Prostate gland (tissue), 2 donors: ENCODE measurements at regions not wholly inside any gene's neighbourhood (a gene's known extent, or its start where the extent isn't known, plus 50 kb on each side); places are given as distances from the start of the nearest gene placed in this dataset.
"Not testable (repeated sequence)": the region's sequence is repeated elsewhere in the genome, so short reads cannot be mapped to it uniquely, and the experiment has no call there.

Experiments used
- DNase-seq: peaks from one replicate; pipeline ENCODE4 v3.0.0-alpha.2; 2019; ENCODE audit warnings: low spot score
- H3K27ac ChIP-seq, 2 donors: fragments of 200-600 bp; sonication (generic); 2 replicates each; pipeline ENCODE4 v1.5.1; 2017 to 2019
- H3K27me3 ChIP-seq: fragments of 200-600 bp; sonication (generic); replicated peaks from 2 replicates; pipeline ENCODE4 v1.5.1; 2019; ENCODE audit not compliant: insufficient read depth
- H3K36me3 ChIP-seq, 2 donors: fragments of 200-600 bp; sonication (generic); 1 replicate in 1 of 2; 2 replicates in 1 of 2; pipeline versions ENCODE4 v1.5.1 to v1.8.1; 2017 to 2019
- H3K4me1 ChIP-seq: fragments of 200-600 bp; sonication (generic); replicated peaks from 2 replicates; pipeline ENCODE4 v1.5.1; 2019
- H3K4me3 ChIP-seq, 2 donors: fragments of 200-600 bp; sonication (generic); 2 replicates each; pipeline ENCODE4 v1.5.1; 2017 to 2019
- H3K9me3 ChIP-seq: fragments of 200-600 bp; sonication (generic); 2 replicates; pipeline ENCODE4 v1.5.1; 2017
- CTCF ChIP-seq, 4 experiments: fragments of 200-600 bp in 2 of 4; fragments of 450-650 bp in 2 of 4; sonication (generic) in 2 of 4; IDR thresholded peaks; 1 replicate in 3 of 4; 2 replicates in 1 of 4; pipeline ENCODE4 v1.5.1; 2016 to 2019; ENCODE audit warnings: antibody characterized with exemption in 4 of 4, mild to moderate bottlenecking in 2 of 4, moderate library complexity in 2 of 4
- POLR2A ChIP-seq: fragments of 450-650 bp; IDR thresholded peaks from one replicate; pipeline ENCODE4 v1.6.1; 2016; ENCODE audit warnings: antibody characterized with exemption, mild to moderate bottlenecking
- POLR2AphosphoS5 ChIP-seq: sonication (generic); formaldehyde crosslinking; IDR thresholded peaks from one replicate; pipeline ENCODE4 v1.6.1; 2017; ENCODE audit warnings: antibody characterized with exemption
- WGBS: methylation state at CpG from one replicate; pipeline ENCODE4 v1.1.5; 2018; 5-methylcytosine and 5-hydroxymethylcytosine counted together
- intact Hi-C: fragments of 100-400 bp; cut with DNase I; formaldehyde crosslinking; loops from one replicate; pipeline ENCODE4 v1.14.2; 2022

- Histone ChIP-seq H3K9me3 (no peaks in the 10 kb centered on the region), H3K27ac (no peak overlapping the region), H3K4me1 (peaks cover 3% of the 10 kb centered on the region), H3K4me3 (no peak overlapping the region), H3K36me3 (no peaks in the 10 kb centered on the region), H3K27me3 (no peaks in the 10 kb centered on the region)
- TF ChIP-seq POLR2A (no peak), POLR2AphosphoS5 (no peak), CTCF (IDR thresholded peaks at IDR 0.05) (no peak)
- 91% methylated on average over 9 of the region's 9 CpGs for WGBS
- intact Hi-C loops, result no loop called here
- DNase-seq, result no peak
Observed at GRCh38 chr17:63086483-63087185, 120.6 kb downstream of the TANC2 start.

- DNase-seq, H3K9me3 ChIP-seq, H3K4me3 ChIP-seq, H3K27ac ChIP-seq, H3K4me1 ChIP-seq, H3K27me3 ChIP-seq, intact Hi-C loops, H3K36me3 ChIP-seq: not testable (repeated sequence)
- WGBS, result 94% methylated on average over 7 of the region's 7 CpGs
Observed at GRCh38 chr17:63090358-63091114, 124.5 kb downstream of the TANC2 start.

GRCh38 chr17:63091909-63092308 is 125.9 kb downstream of the TANC2 start:
- intact Hi-C loops, H3K36me3 ChIP-seq, H3K27ac ChIP-seq, H3K9me3 ChIP-seq, H3K27me3 ChIP-seq, DNase-seq, H3K4me3 ChIP-seq, H3K4me1 ChIP-seq: not testable (repeated sequence)

- Histone ChIP-seq H3K9me3 (no peaks in the 10 kb centered on the region), H3K4me3 (no peak overlapping the region), H3K27me3 (no peaks in the 10 kb centered on the region), H3K27ac (no peak overlapping the region), H3K4me1 (no peaks in the 10 kb centered on the region), H3K36me3 (no peaks in the 10 kb centered on the region)
- TF ChIP-seq POLR2AphosphoS5 (no peak), CTCF (IDR thresholded peaks at IDR 0.05) (no peak), POLR2A (no peak)
- DNase-seq, result no peak
- WGBS, result 98% methylated on average over 3 of the region's 3 CpGs
- intact Hi-C loops, result no loop called here
Observed at GRCh38 chr17:63094631-63095030, 128.6 kb downstream of the TANC2 start.

- intact Hi-C loops, result no loop called here
- no peak for TF ChIP-seq CTCF (IDR thresholded peaks at IDR 0.05)
- TF ChIP-seq POLR2AphosphoS5, result no peak
- no peak for TF ChIP-seq POLR2A
- Histone ChIP-seq H3K4me3 (no peak overlapping the region), H3K27me3 (no peaks in the 10 kb centered on the region), H3K4me1 (no peaks in the 10 kb centered on the region), H3K9me3 (no peaks in the 10 kb centered on the region), H3K36me3 (no peaks in the 10 kb centered on the region), H3K27ac (no peak overlapping the region)
- DNase-seq, result no peak
- WGBS, result 98% methylated on average over 1 of the region's 1 CpG
Observed at GRCh38 chr17:63095459-63095858, 129.4 kb downstream of the TANC2 start.

- TF ChIP-seq POLR2AphosphoS5, result no peak
- TF ChIP-seq POLR2A, result no peak
- no peak for TF ChIP-seq CTCF (IDR thresholded peaks at IDR 0.05)
- intact Hi-C loops, result no loop called here
- no peak for DNase-seq
- no peak overlapping the region for H3K4me3 ChIP-seq
- H3K27me3 ChIP-seq, result no peaks in the 10 kb centered on the region
- no peak overlapping the region for H3K27ac ChIP-seq
- H3K4me1 ChIP-seq, result no peaks in the 10 kb centered on the region
- no peaks in the 10 kb centered on the region for H3K9me3 ChIP-seq
- H3K36me3 ChIP-seq, result no peaks in the 10 kb centered on the region
- 98% methylated on average over 1 of the region's 1 CpG for WGBS
Observed at GRCh38 chr17:63095879-63096278, 129.8 kb downstream of the TANC2 start.
